GM12873 (cell line): ENCODE measurements at regions not wholly inside any gene's neighbourhood (a gene's known extent, or its start where the extent isn't known, plus 50 kb on each side); places are given as distances from the start of the nearest gene placed in this dataset.

Experiments used
- CTCF ChIP-seq: IDR thresholded peaks from 2 replicates; pipeline ENCODE4 v1.5.1; 2012; ENCODE audit warnings: low read depth, mild to moderate bottlenecking, moderate library complexity, low read length, control low read depth; ENCODE audit not compliant: insufficient read depth; ENCODE audit errors: missing control alignments

- TF ChIP-seq CTCF = no peak
Measured at GRCh38 chr15:66615846-66616245, 50.0 kb upstream of the LCTL start.

- no peak for TF ChIP-seq CTCF
Measured at GRCh38 chr15:66617137-66618090, 51.6 kb upstream of the LCTL start.

GRCh38 chr15:66619152-66619903, 53.5 kb upstream of the LCTL start:
- peak; percentile 84 for TF ChIP-seq CTCF

GRCh38 chr15:66620341-66620740, 54.5 kb upstream of the LCTL start:
- TF ChIP-seq CTCF = no peak

GRCh38 chr15:66620744-66621344, 55.0 kb upstream of the LCTL start:
- TF ChIP-seq CTCF = no peak

- TF ChIP-seq CTCF = no peak
Measured at GRCh38 chr15:66621491-66622467, 56.0 kb upstream of the LCTL start.
